HG03095 (cell line): ENCODE measurements at regions not wholly inside any gene's neighbourhood (a gene's known extent, or its start where the extent isn't known, plus 50 kb on each side); places are given as distances from the start of the nearest gene placed in this dataset.
"Not testable (repeated sequence)": the region's sequence is repeated elsewhere in the genome, so short reads cannot be mapped to it uniquely, and the experiment has no call there.

Source experiments
- ATAC-seq: cut with Tn5 transposase; IDR thresholded peaks from one replicate; pipeline ENCODE4 v1.9.1; 2021; ENCODE audit warnings: moderate library complexity; ENCODE audit not compliant: unreplicated experiment

- no peak for ATAC-seq
Measured at GRCh38 chr6:85995339-85996033, 352.8 kb upstream of the SYNCRIP start.

DNA sequence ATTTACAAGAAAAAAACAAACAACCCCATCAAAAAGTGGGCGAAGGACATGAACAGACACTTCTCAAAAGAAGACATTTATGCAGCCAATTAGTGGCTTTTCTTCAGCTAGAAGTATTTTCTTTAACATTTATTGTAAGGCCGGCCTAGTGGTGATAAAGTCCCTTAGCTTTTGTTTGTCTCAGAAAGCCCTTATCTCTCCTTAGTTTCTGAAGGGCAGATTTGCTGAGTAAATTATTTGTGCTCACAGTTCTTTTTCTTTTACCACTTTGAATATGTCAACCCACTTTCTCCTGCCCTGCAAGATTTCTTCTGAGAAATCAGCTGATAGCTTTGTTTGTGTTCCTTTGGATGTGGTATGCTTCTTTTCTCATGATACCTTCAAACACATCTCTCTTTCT, 344.0 kb upstream of the SYNCRIP start:
- no peak for ATAC-seq

GRCh38 chr6:85983032-85983659, 340.5 kb upstream of the SYNCRIP start:
- ATAC-seq: no peak

DNA sequence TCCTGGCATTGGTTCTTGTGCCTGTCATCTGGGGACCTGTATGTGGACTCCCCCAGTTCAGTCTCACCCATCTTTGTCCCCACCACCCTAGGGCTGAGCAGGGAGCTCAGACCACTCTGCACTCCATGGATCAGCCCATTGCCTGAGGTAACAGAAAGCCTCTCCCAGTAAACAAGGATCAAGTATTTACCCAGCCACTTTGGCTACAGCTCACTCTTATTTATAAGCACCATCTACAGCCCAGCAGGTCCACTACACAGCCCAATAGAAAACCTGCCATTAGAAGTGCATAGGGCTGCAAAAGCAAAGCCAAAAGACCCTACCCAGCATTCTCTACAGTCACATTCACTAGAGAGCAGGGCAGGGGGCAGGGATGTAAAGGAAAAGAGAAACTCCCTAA, 335.0 kb upstream of the SYNCRIP start:
- no peak for ATAC-seq

DNA sequence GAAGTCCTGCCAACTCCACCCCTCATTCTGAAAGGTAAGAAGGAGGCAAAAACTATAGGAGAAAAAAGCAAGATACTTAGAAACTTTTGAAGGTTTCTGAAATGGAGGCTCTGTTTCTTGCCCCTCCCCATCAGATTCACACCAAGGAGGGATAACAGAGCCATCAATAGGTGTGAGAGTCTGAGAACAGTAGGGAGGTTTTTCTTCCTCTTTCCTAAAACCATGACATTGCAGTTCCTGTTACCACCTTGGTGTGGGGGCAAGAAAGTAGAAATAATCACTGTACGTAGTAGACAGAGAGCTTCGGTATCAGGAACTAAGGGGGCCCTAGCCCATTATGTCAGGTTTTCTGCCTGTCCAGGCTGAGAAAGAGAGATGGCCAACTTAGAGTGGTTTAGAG, 333.3 kb upstream of the SYNCRIP start:
- no peak for ATAC-seq

DNA sequence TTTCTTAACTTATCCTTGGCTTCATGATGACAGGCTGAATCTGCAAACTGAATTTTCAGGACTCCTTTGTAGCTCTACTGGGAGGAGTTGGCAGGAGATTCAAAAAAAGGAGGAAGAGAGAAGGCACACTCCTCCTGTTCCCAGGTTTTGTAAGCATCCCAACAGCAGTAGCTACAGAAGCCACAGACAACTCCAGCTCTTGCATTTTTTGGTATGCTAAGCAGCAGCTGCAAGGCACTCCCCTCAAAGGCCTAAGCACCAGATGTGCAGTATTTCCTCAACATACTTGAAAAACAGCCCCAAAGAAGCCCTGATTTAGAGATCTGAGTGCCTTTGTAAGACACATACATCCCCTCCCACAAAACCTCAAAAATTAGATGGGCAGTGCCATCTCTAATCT, 328.6 kb upstream of the SYNCRIP start:
- no peak for ATAC-seq

GRCh38 chr6:85966828-85967227, 324.1 kb upstream of the SYNCRIP start:
- no peak for ATAC-seq

GRCh38 chr6:85961746-85962145, 319.1 kb upstream of the SYNCRIP start:
- ATAC-seq: no peak

GRCh38 chr6:85961125-85961524, 318.4 kb upstream of the SYNCRIP start:
- no peak for ATAC-seq

DNA sequence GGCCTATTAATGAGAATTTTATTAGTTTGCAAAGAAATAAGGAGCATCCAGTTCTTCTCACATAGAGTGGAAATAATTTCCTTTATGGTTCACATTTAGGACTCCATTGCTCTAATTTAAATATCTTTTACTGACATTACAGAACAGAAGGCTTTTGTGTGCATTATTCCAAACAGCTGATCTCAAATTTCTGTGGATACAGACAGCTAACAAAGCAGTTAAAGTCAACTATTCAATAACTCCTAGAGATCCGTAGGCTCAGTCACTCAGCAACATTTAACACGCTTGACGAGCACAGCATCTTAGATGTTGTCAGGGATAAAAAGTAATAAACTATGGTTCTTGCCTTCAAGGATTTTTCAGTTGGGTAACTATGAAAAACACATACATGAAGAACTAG, 305.8 kb upstream of the SYNCRIP start:
- no peak for ATAC-seq

- ATAC-seq: no peak
Measured at GRCh38 chr6:85945459-85946185, 302.9 kb upstream of the SYNCRIP start.

- ATAC-seq: no peak
Measured at GRCh38 chr6:85944776-85945175, 302.1 kb upstream of the SYNCRIP start.

- no peak for ATAC-seq
Measured at GRCh38 chr6:85942844-85943243, 300.2 kb upstream of the SYNCRIP start.

DNA sequence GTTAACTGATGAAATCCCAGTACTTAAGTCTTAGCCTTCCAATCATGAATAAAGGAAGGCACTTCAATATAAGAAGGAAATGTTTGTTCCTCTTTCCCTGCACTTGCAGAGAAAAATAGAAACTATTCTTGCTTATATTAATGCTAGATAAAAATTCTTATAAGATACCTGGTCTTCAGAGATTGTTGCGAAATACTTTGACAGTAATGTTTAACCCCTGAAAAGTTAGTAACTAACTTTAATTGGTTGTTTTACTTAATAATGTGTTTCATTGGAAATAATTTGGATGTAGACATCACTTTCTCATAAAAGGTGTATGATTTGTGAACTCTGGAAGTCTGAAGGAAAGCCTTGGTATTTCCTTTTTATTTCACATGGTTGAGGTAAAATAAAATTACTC, 294.2 kb upstream of the SYNCRIP start:
- ATAC-seq: no peak

GRCh38 chr6:85923013-85923430, 280.3 kb upstream of the SYNCRIP start:
- peak; percentile 76 for ATAC-seq

DNA sequence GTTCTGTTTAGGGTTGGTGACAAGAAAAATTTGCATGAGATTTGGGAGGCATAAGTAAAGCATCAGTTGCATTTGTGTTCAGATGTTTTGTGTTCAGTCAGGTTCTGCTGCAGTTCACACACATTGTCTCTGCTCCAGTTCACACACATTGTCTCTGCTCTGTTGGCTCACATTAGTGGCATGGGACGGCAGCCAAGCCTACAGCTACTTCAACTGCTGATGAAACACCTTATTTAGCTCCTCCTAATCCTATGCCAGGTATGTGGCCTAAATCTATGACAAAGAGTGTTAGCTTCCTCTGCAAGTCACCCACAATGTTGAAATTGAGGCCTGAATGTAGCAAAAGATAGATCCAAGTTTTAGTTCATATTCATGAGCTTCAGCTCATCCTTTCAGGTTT, 278.1 kb upstream of the SYNCRIP start:
- no peak for ATAC-seq

- no peak for ATAC-seq
Measured at GRCh38 chr6:85917522-85917921, 274.8 kb upstream of the SYNCRIP start.

GRCh38 chr6:85913001-85913400, 270.3 kb upstream of the SYNCRIP start:
- ATAC-seq: no peak

- no peak for ATAC-seq
Measured at GRCh38 chr6:85912582-85912981, 269.9 kb upstream of the SYNCRIP start.

DNA sequence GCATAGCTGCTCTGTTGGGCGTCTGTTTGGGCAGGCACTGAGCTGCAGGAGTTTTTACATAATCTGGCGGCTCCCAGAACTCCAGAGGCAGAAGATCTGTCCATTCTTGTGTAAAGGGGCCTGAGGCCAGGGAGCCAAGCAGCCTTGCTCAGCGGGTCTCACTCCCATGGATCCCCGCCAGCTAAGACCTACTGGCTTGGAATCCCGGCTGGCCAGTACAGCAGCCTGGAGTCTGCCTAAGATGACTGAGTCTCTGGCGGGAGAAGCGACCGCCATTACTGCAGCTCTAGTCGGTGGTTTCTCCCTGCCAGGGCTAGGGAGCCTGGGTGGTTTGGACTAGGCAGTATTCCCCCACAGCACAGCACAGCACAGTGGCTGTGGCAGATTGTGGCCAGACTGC, 268.4 kb upstream of the SYNCRIP start:
- ATAC-seq: no peak

GRCh38 chr6:85908120-85908519, 265.4 kb upstream of the SYNCRIP start:
- ATAC-seq: not testable (repeated sequence)

GRCh38 chr6:85892346-85892745, 249.7 kb upstream of the SYNCRIP start:
- ATAC-seq: no peak
